T-helper 2 cell treated with Interferon-gamma antibody and Interleukin-4, amounts not matched to agents 5 μg/mL and 100 μg/mL, for 36 hours (primary cell): ENCODE measurements at regions not wholly inside any gene's neighbourhood (a gene's known extent, or its start where the extent isn't known, plus 50 kb on each side); places are given as distances from the start of the nearest gene placed in this dataset.
"Not testable (repeated sequence)": the region's sequence is repeated elsewhere in the genome, so short reads cannot be mapped to it uniquely, and the experiment has no call there.

Source experiments
- DNase-seq: peaks from one replicate; pipeline ENCODE4 v3.0.0; 2021; ENCODE audit warnings: low spot score
- H3K27ac Mint-ChIP-seq: one replicate; pipeline ENCODE4 v1.8.0; 2021; ENCODE audit warnings: mild to moderate bottlenecking, mixed read lengths
- H3K27me3 Mint-ChIP-seq: one replicate; pipeline ENCODE4 v1.8.0; 2021; ENCODE audit warnings: low read depth, mixed read lengths
- H3K36me3 Mint-ChIP-seq: one replicate; pipeline ENCODE4 v1.8.0; 2021; ENCODE audit warnings: low read depth, mixed read lengths
- H3K4me1 Mint-ChIP-seq: one replicate; pipeline ENCODE4 v1.8.0; 2021; ENCODE audit warnings: low read depth, mixed read lengths
- H3K4me3 Mint-ChIP-seq: one replicate; pipeline ENCODE4 v1.8.0; 2022; ENCODE audit warnings: mild to moderate bottlenecking, moderate library complexity, mixed read lengths
- H3K9me3 Mint-ChIP-seq: one replicate; pipeline ENCODE4 v1.8.0; 2021; ENCODE audit warnings: mixed read lengths

DNA sequence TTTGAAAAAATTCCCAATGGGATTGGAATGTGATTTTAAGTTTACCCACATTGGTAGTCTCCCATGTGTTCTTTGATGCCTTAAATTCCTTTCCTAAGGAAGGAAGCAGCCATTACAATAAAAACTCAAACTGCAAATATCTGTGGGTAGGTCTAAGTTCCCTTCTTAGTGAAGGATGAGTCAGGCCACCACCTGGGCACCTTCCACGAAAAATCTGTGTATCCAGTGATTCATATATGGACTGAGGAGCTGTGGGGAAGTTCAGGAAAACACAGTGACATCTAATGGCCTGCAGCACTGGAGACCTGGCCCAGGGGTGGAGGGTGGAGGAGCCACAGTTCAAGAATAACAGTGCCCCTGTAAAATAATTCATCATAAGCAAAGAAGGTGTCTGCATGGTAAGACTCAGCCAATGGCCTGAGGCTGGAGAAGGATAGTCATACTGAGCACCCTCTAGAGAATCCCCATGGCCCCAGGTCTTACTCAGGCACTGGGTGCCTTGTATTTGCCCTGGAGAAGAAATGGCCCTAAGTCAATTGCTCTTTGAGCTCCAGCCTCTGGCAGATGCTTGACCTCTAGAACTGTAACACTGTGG is 248.6 kb downstream of the SP3 start:
- Mint-ChIP-seq H3K9me3 (no peaks in the 10 kb centered on the region), H3K27ac (no peak overlapping the region), H3K4me3 (no peak overlapping the region), H3K27me3 (peaks cover 8% of the 10 kb centered on the region), H3K36me3 (no peaks in the 10 kb centered on the region), H3K4me1 (no peaks in the 10 kb centered on the region)
- DNase-seq = no peak

DNA sequence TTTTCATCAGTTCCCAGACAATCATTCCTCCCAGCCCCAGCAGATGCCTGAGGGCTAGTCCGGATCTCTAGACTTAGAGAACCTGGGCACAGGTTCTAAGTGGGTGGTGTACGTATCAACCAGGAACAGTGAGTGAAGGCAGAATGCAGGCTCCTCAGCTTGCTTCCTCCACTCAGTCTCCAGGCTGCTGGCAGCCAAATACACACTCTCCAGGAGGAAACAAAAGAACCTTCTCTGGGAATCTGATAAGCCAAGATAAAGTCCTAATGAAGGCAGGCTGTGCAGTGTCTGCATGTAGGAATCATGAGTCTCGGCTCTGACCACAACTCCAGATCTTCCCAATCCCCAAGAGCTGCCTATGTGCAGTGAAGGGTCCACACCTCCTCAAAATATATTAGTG is 245.7 kb downstream of the SP3 start:
- peaks cover 18% of the 10 kb centered on the region for H3K27me3 Mint-ChIP-seq
- H3K36me3 Mint-ChIP-seq = no peaks in the 10 kb centered on the region
- no peak overlapping the region for H3K27ac Mint-ChIP-seq
- no peak overlapping the region for H3K4me3 Mint-ChIP-seq
- no peaks in the 10 kb centered on the region for H3K4me1 Mint-ChIP-seq
- no peak for DNase-seq
- no peaks in the 10 kb centered on the region for H3K9me3 Mint-ChIP-seq

DNA sequence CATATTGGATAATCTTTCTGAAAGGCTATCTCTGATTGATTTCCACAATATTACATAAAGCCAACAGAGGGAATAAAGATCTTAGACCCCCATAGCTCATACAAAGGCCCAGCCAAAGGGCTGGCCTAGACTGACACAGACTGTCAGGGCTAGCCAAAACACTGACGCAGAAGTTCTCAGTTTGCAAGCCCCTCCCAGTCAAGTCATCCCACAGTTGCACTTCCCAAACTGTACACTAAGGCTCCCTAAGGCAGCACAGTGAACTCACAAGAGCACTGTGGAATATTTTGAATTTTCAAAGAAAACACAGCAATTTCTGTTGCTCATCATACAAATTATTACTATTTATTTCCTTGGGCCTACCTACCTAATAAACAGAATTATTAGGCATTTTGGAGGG is 244.9 kb downstream of the SP3 start:
- DNase-seq = no peak
- Mint-ChIP-seq H3K27me3 (peaks cover 21% of the 10 kb centered on the region), H3K36me3 (no peaks in the 10 kb centered on the region), H3K4me3 (no peak overlapping the region), H3K4me1 (no peaks in the 10 kb centered on the region), H3K27ac (no peak overlapping the region), H3K9me3 (no peaks in the 10 kb centered on the region)

DNA sequence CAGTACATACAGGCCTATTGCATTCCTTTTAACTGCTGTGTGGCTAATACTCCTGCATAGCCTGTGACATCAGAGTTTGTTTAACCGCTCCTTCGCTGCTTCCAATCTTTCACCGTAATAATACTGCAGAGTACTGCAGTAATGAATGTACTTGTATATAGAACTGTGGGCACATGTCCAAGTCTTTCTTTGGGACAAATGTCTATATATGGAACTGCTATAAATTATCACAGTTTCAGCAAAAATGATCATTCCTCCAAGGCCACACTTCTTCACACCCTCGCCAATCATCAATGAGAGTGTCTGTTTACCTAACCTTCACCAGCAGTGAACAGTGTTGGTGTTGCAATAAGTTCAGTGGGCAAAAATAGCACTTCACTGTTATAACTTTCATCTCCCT is 230.4 kb downstream of the SP3 start:
- Mint-ChIP-seq H3K27me3 (peaks cover 9% of the 10 kb centered on the region), H3K27ac (no peak overlapping the region)

DNA sequence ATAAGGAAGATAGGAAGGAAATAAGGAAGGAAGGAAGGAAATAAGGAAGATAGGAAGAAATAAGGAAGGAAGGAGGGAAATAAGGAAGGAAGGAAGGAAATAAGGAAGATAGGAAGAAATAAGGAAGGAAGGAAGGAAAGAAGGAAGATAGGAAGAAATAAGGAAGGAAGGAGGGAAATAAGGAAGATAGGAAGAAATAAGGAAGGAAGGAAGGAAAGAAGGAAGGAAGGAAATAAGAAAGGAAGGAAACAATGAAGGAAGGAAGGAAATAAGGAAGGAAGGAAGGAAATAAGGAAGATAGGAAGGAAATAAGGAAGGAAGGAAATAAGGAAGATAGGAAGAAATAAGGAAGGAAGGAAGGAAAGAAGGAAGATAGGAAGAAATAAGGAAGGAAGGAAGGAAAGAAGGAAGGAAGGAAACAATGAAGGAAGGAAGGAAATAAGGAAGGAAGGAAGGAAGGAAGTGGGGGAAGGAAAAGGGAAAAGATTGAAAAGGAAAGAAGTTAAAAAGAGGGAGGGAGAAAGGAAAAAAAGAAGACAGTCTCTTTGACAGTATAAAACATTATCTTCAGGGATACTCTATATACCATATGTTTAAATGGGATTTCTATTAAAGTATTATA is 227.1 kb downstream of the SP3 start:
- H3K9me3 Mint-ChIP-seq, H3K36me3 Mint-ChIP-seq, H3K4me1 Mint-ChIP-seq, DNase-seq, H3K4me3 Mint-ChIP-seq, H3K27ac Mint-ChIP-seq: not testable (repeated sequence)
- peaks cover 12% of the 10 kb centered on the region for H3K27me3 Mint-ChIP-seq

More for the DNA sequence above, 230.4 kb downstream of the SP3 start:
- Mint-ChIP-seq H3K9me3 (no peaks in the 10 kb centered on the region), H3K4me3 (no peak overlapping the region), H3K36me3 (no peaks in the 10 kb centered on the region), H3K4me1 (no peaks in the 10 kb centered on the region)
- DNase-seq = no peak

DNA sequence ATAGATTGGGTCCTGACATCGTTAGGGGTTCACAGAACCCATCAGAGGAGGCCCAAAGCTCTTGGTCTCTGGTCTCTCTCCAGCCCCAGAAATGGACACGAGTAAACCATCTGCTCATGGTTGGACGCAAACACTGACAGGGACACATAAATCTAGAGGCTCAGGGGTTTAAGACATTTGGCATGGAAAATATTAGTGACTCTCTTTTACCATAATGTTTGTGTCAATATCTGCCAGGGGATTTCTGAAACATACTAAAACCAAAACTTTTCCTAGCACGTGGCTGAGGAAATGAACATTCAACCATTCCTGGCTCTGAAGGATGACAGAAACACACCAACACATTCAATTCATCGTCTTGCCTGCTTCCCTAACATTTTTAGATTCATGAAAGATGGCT is 226.2 kb downstream of the SP3 start:
- DNase-seq = no peak
- H3K27me3 Mint-ChIP-seq = peaks cover 10% of the 10 kb centered on the region
- no peak overlapping the region for H3K27ac Mint-ChIP-seq
- no peaks in the 10 kb centered on the region for H3K36me3 Mint-ChIP-seq
- H3K4me3 Mint-ChIP-seq = no peak overlapping the region
- H3K4me1 Mint-ChIP-seq = no peaks in the 10 kb centered on the region
- H3K9me3 Mint-ChIP-seq = no peaks in the 10 kb centered on the region

GRCh38 chr2:173740639-173741038 is 224.5 kb downstream of the SP3 start:
- H3K4me3 Mint-ChIP-seq = no peak overlapping the region

DNA sequence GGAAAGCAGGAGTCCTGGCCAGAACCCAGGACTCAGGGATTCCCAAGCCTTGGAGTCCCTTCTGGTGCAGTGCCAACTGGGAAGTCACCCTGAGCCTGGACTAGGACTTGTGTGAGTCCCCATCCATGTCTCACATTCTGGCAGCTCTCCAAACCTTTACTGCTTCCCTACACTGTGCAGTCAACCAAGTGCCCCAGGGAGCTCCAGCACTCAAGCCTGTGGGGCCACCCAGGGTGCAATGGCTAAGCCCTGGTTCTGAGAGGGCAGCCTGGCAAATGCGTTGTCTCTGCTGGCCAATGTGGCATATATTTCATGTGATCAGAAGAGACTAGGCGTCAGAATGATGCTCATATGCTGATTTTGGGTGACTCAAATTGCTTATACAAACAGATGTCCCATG is 223.4 kb downstream of the SP3 start:
- H3K9me3 Mint-ChIP-seq = no peaks in the 10 kb centered on the region
- H3K27me3 Mint-ChIP-seq = peaks cover 6% of the 10 kb centered on the region
- H3K4me1 Mint-ChIP-seq = no peaks in the 10 kb centered on the region
- H3K36me3 Mint-ChIP-seq = no peaks in the 10 kb centered on the region
- no peak overlapping the region for H3K27ac Mint-ChIP-seq
- no peak overlapping the region for H3K4me3 Mint-ChIP-seq
- no peak for DNase-seq

More at GRCh38 chr2:173740639-173741038, 224.5 kb downstream of the SP3 start:
- Mint-ChIP-seq H3K9me3 (no peaks in the 10 kb centered on the region), H3K27ac (no peak overlapping the region), H3K36me3 (no peaks in the 10 kb centered on the region), H3K4me1 (no peaks in the 10 kb centered on the region), H3K27me3 (peaks cover 6% of the 10 kb centered on the region)
- no peak for DNase-seq

GRCh38 chr2:173747035-173747434 is 218.1 kb downstream of the SP3 start:
- H3K27me3 Mint-ChIP-seq = peaks cover 9% of the 10 kb centered on the region
- H3K36me3 Mint-ChIP-seq = no peaks in the 10 kb centered on the region
- H3K27ac Mint-ChIP-seq = no peak overlapping the region
- no peaks in the 10 kb centered on the region for H3K9me3 Mint-ChIP-seq
- H3K4me3 Mint-ChIP-seq = no peak overlapping the region
- no peaks in the 10 kb centered on the region for H3K4me1 Mint-ChIP-seq
- DNase-seq = no peak

- H3K9me3 Mint-ChIP-seq = no peaks in the 10 kb centered on the region
- H3K27me3 Mint-ChIP-seq = peaks cover 13% of the 10 kb centered on the region
- H3K36me3 Mint-ChIP-seq = no peaks in the 10 kb centered on the region
- H3K4me1 Mint-ChIP-seq = no peaks in the 10 kb centered on the region
- H3K4me3 Mint-ChIP-seq = no peak overlapping the region
- DNase-seq = no peak
- H3K27ac Mint-ChIP-seq = no peak overlapping the region
Measured at GRCh38 chr2:173749315-173749714, 215.9 kb downstream of the SP3 start.

DNA sequence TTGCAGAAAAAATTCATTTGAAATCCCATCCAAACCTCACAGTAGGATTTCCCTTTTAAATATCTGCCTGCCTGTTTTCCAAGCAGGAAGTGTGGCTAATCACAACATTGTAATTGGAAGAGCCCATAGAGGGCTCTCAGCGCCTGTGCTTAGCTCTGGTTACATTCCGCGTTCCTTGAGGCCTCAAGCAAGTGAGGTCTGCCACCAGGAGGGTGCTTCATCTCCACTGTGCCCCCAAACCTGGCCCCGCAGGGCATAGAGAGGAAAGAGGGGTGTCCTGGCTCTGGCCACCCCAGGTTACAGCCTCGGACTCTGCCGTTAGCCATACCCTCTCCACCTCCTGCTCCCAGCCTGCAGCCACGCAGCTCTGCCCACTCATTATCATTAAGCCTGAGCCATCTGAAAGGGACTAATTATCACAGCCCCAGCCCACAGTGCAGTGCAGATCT is 214.8 kb downstream of the SP3 start:
- no peaks in the 10 kb centered on the region for H3K36me3 Mint-ChIP-seq
- H3K9me3 Mint-ChIP-seq = no peaks in the 10 kb centered on the region
- no peaks in the 10 kb centered on the region for H3K4me1 Mint-ChIP-seq
- peaks cover 13% of the 10 kb centered on the region for H3K27me3 Mint-ChIP-seq
- no peak overlapping the region for H3K4me3 Mint-ChIP-seq
- no peak for DNase-seq
- no peak overlapping the region for H3K27ac Mint-ChIP-seq

DNA sequence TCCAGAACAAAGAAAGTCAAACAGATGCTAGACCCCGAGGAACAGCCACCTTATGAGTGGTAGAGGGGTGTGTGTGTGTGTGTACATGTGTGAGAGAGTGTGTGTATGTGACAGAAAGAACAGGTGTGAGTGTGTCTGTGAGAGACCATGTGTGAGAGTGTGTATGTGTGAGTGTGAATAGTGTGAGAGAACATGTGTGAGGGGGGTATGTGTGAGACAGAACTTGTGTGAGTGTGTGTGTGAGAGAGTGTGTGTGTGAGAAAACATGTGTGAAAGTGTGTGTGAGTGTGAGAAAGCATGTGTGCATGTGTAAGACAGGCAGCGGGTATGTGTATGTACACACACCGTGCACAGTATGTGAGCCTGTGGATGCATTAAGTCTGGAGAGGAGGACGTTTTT is 214.3 kb downstream of the SP3 start:
- Mint-ChIP-seq H3K27ac (no peak overlapping the region), H3K4me3 (no peak overlapping the region), H3K27me3 (peaks cover 13% of the 10 kb centered on the region), H3K36me3 (no peaks in the 10 kb centered on the region), H3K4me1 (no peaks in the 10 kb centered on the region), H3K9me3 (no peaks in the 10 kb centered on the region)
- DNase-seq = no peak

- H3K4me1 Mint-ChIP-seq = no peaks in the 10 kb centered on the region
- H3K4me3 Mint-ChIP-seq = no peak overlapping the region
- peaks cover 13% of the 10 kb centered on the region for H3K27me3 Mint-ChIP-seq
- no peak for DNase-seq
- no peak overlapping the region for H3K27ac Mint-ChIP-seq
- no peaks in the 10 kb centered on the region for H3K36me3 Mint-ChIP-seq
- no peaks in the 10 kb centered on the region for H3K9me3 Mint-ChIP-seq
Measured at GRCh38 chr2:173751245-173751975, 213.8 kb downstream of the SP3 start.

DNA sequence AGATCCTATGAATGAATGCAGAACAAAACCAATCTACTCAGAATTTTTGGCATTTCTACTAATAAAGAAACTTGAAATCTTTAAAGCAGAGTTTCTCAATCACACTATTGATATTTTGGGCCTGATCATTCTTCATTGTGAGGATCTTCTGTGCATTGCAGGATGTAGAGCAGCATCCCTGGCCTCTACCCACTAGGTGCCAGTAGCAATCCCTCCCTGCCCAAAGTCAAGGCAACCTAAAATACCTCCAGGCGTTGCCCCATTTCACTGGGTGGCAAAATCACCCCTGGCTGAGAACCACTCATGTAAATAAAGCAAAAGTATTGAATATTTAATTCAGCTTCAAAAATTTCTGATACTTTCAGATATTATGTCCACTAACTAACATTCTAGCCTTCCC is 213.0 kb downstream of the SP3 start:
- H3K27me3 Mint-ChIP-seq = peaks cover 13% of the 10 kb centered on the region
- H3K36me3 Mint-ChIP-seq = no peaks in the 10 kb centered on the region
- no peak overlapping the region for H3K27ac Mint-ChIP-seq
- H3K9me3 Mint-ChIP-seq = no peaks in the 10 kb centered on the region
- H3K4me1 Mint-ChIP-seq = no peaks in the 10 kb centered on the region
- no peak for DNase-seq
- H3K4me3 Mint-ChIP-seq = no peak overlapping the region
